ENCODE measurements at regions not wholly inside any gene's neighbourhood (a gene's known extent, or its start where the extent isn't known, plus 50 kb on each side); places are given as distances from the start of the nearest gene placed in this dataset.

DNA sequence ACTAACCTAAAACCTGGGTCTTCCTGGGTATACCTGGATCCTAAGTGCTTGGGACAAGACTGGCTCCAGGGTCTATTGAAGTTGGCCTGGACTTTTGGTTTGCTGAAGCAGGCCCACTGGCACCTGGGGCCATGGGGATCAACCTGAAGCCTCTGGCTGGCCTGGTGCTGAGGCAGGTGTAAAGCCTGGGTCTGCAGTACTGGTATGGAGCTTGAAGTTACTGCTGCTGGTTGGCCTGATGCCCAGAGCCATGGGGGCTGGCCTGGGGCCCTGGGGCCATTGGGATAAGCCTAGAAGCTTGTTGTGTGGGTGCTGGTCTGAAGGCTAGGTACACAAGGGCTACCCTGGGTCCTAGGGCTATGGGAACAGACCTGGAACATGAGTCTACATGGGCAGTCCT, 743.2 kb upstream of the GRIA3 start:
- FAIRE-seq, result no peak
- no peak overlapping the region for H3K27ac ChIP-seq (ENCODE audit: low read depth in 1 of 3, low read length in 2 of 3)
- H3K36me3 ChIP-seq (ENCODE audit: control insufficient read depth in 3 of 3, insufficient read depth in 2 of 3, low read depth in 1 of 3, low read length in 3 of 3), result no peaks in the 10 kb centered on the region
- no peaks in the 10 kb centered on the region for H3K4me1 ChIP-seq (ENCODE audit: control insufficient read depth in 3 of 3, insufficient read depth in 2 of 3, low read depth in 1 of 3, low read length in 2 of 3)
- DNase-seq, result no peak
- no peak overlapping the region for H3K4me3 ChIP-seq (ENCODE audit: low read depth in 1 of 3, low read length in 3 of 3)
- H3K9me3 ChIP-seq (ENCODE audit: control insufficient read depth in 2 of 2, insufficient read depth in 1 of 2, low read depth in 1 of 2, low read length in 1 of 2), result peaks cover 0 to 9% of the 10 kb centered on the region in 2 donors
- H3K27me3 ChIP-seq (ENCODE audit: control insufficient read depth in 3 of 3, insufficient read depth in 3 of 3, low read length in 3 of 3), result no peaks in the 10 kb centered on the region

DNA sequence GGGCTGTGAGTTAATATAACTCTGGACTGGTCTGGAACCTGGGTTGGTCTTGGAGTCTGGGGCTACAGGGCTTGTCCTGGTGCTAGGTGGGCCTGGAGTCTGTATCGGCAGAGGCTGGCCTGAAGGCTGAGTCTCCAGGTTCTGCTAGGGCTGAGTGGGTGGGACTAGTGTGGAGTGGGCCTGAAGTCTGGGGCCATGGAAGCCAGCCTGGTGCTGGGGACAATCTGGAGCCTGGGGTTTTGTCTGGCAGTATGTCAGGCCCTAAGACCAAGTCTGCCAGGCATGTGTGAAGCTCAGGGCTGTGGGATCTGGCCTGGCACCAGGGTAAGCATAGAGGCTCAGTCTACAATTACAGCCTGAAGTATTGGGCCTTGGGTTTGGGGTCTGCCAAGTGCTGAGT, 742.6 kb upstream of the GRIA3 start:
- 83 to 100% (median 98%) methylated on average over 1 of the region's 1 CpG for WGBS, 3 donors
- DNase-seq, result no peak
- no peak for FAIRE-seq

DNA sequence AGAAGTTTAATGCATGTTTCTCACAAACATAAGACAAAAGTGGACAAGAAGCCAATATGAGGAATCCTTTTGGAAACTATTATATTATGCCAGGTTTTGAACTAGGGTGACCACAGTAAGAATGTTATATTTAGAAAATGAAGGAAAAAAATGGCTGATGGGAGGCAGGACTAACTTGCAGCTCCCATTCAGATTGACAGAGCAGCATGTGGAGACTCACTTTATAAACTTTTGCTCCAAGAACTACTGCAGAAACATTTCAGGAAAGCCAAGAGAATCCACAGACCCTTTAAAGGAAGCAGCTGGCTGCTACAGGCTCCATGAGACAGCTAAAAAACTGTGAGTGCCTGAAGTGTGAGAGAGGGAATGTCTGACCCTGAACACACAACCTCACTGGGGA, 738.6 kb upstream of the GRIA3 start:
- Histone ChIP-seq H3K27ac (ENCODE audit: low read depth in 1 of 3, low read length in 2 of 3) (no peak overlapping the region), H3K4me3 (ENCODE audit: low read depth in 1 of 3, low read length in 3 of 3) (no peak overlapping the region), H3K36me3 (ENCODE audit: control insufficient read depth in 3 of 3, insufficient read depth in 2 of 3, low read depth in 1 of 3, low read length in 3 of 3) (no peaks in the 10 kb centered on the region), H3K27me3 (ENCODE audit: control insufficient read depth in 3 of 3, insufficient read depth in 3 of 3, low read length in 3 of 3) (no peaks in the 10 kb centered on the region), H3K4me1 (ENCODE audit: control insufficient read depth in 3 of 3, insufficient read depth in 2 of 3, low read depth in 1 of 3, low read length in 2 of 3) (no peaks in the 10 kb centered on the region), H3K9me3 (ENCODE audit: control insufficient read depth in 2 of 2, insufficient read depth in 1 of 2, low read depth in 1 of 2, low read length in 1 of 2) (peaks cover 0 to 3% of the 10 kb centered on the region in 2 donors)
- no peak for DNase-seq
- no peak for FAIRE-seq

More for the DNA sequence above, 742.6 kb upstream of the GRIA3 start:
- H3K27me3 ChIP-seq (ENCODE audit: control insufficient read depth in 3 of 3, insufficient read depth in 3 of 3, low read length in 3 of 3), result no peaks in the 10 kb centered on the region
- peaks cover 0 to 9% of the 10 kb centered on the region in 2 donors for H3K9me3 ChIP-seq (ENCODE audit: control insufficient read depth in 2 of 2, insufficient read depth in 1 of 2, low read depth in 1 of 2, low read length in 1 of 2)
- no peaks in the 10 kb centered on the region for H3K36me3 ChIP-seq (ENCODE audit: control insufficient read depth in 3 of 3, insufficient read depth in 2 of 3, low read depth in 1 of 3, low read length in 3 of 3)
- no peak overlapping the region for H3K27ac ChIP-seq (ENCODE audit: low read depth in 1 of 3, low read length in 2 of 3)
- H3K4me3 ChIP-seq (ENCODE audit: low read depth in 1 of 3, low read length in 3 of 3), result no peak overlapping the region
- H3K4me1 ChIP-seq (ENCODE audit: control insufficient read depth in 3 of 3, insufficient read depth in 2 of 3, low read depth in 1 of 3, low read length in 2 of 3), result no peaks in the 10 kb centered on the region

DNA sequence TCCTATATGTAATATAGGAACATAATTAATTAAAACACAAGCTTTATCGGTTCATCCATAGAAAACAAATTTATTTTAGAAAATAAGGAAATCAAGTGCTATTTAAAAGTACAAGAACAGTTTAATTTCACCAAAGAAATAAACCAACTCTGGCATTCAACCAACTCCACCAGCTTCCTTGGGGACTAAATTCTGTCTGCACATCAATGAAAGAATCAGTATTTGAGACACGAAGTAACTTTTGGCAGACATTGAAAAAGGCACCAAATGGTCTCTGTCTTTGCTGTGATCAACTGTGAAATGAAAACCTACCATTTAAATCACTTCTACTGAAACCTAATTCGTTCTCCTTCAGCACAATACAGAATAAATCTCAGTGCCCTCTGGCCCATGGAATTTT, 719.7 kb upstream of the GRIA3 start:
- H3K4me1 ChIP-seq (ENCODE audit: control insufficient read depth in 3 of 3, insufficient read depth in 2 of 3, low read depth in 1 of 3, low read length in 2 of 3), result no peaks in the 10 kb centered on the region
- no peak for FAIRE-seq

DNA sequence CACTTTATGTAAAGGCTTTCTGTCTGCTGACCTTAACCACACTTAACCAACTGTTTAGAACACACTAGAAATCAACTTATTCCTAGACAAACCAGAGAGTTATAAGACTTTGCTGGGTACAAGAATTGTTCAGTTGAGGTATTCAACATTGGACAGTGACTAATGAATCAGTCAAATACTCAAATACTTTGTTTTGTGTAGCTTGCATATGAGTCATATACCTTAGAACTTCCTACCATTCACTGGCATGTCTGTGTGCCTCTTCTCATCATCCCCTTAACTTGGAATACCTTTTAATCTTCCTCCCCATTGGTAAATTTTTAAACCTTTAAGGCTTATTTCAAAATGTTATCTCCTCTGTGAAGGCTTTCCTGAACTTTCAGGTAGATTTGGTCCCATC, 708.8 kb upstream of the GRIA3 start:
- no peak for DNase-seq
- no peaks in the 10 kb centered on the region for H3K9me3 ChIP-seq (ENCODE audit: control insufficient read depth in 2 of 2, insufficient read depth in 1 of 2, low read depth in 1 of 2, low read length in 1 of 2)
- no peak for FAIRE-seq
- no peak overlapping the region for H3K4me3 ChIP-seq (ENCODE audit: low read depth in 1 of 3, low read length in 3 of 3)
- H3K27me3 ChIP-seq (ENCODE audit: control insufficient read depth in 3 of 3, insufficient read depth in 3 of 3, low read length in 3 of 3), result no peaks in the 10 kb centered on the region
- H3K4me1 ChIP-seq (ENCODE audit: control insufficient read depth in 3 of 3, insufficient read depth in 2 of 3, low read depth in 1 of 3, low read length in 2 of 3), result no peaks in the 10 kb centered on the region
- H3K36me3 ChIP-seq (ENCODE audit: control insufficient read depth in 3 of 3, insufficient read depth in 2 of 3, low read depth in 1 of 3, low read length in 3 of 3), result no peaks in the 10 kb centered on the region
- H3K27ac ChIP-seq (ENCODE audit: low read depth in 1 of 3, low read length in 2 of 3), result no peak overlapping the region

More for the DNA sequence above, 719.7 kb upstream of the GRIA3 start:
- Histone ChIP-seq H3K9me3 (ENCODE audit: control insufficient read depth in 2 of 2, insufficient read depth in 1 of 2, low read depth in 1 of 2, low read length in 1 of 2) (no peaks in the 10 kb centered on the region), H3K4me3 (ENCODE audit: low read depth in 1 of 3, low read length in 3 of 3) (no peak overlapping the region), H3K36me3 (ENCODE audit: control insufficient read depth in 3 of 3, insufficient read depth in 2 of 3, low read depth in 1 of 3, low read length in 3 of 3) (no peaks in the 10 kb centered on the region), H3K27me3 (ENCODE audit: control insufficient read depth in 3 of 3, insufficient read depth in 3 of 3, low read length in 3 of 3) (no peaks in the 10 kb centered on the region), H3K27ac (ENCODE audit: low read depth in 1 of 3, low read length in 2 of 3) (no peak overlapping the region)
- no peak for DNase-seq
- 48 to 54% (median 52%) methylated on average over 3 of the region's 3 CpGs for WGBS, 3 donors

DNA sequence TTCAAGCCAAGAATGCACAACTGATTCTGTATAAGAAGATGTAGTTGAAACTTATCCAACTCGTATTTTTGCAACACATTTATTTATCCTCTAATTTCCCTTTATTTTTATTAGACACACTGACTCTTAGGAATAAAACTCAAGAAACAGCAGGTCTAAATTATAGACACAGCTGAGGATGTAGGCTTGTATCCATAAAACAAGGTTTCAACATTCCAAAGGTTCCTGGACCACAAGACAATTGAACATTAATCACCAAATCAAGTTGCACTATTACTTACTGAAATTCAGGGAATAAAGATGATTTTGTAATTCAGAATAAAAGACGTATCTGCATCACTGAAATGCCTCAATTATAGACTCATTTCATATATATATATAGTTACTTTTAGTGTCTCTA, 683.5 kb upstream of the GRIA3 start:
- WGBS, 3 donors, result 68 to 75% (median 71%) methylated on average over 2 of the region's 2 CpGs
- Histone ChIP-seq H3K27me3 (ENCODE audit: control insufficient read depth in 3 of 3, insufficient read depth in 3 of 3, low read length in 3 of 3) (no peaks in the 10 kb centered on the region), H3K36me3 (ENCODE audit: control insufficient read depth in 3 of 3, insufficient read depth in 2 of 3, low read depth in 1 of 3, low read length in 3 of 3) (no peaks in the 10 kb centered on the region), H3K9me3 (ENCODE audit: control insufficient read depth in 2 of 2, insufficient read depth in 1 of 2, low read depth in 1 of 2, low read length in 1 of 2) (no peaks in the 10 kb centered on the region), H3K4me3 (ENCODE audit: low read depth in 1 of 3, low read length in 3 of 3) (no peak overlapping the region), H3K27ac (ENCODE audit: low read depth in 1 of 3, low read length in 2 of 3) (no peak overlapping the region), H3K4me1 (ENCODE audit: control insufficient read depth in 3 of 3, insufficient read depth in 2 of 3, low read depth in 1 of 3, low read length in 2 of 3) (no peaks in the 10 kb centered on the region)
- no peak for DNase-seq
- no peak for FAIRE-seq

DNA sequence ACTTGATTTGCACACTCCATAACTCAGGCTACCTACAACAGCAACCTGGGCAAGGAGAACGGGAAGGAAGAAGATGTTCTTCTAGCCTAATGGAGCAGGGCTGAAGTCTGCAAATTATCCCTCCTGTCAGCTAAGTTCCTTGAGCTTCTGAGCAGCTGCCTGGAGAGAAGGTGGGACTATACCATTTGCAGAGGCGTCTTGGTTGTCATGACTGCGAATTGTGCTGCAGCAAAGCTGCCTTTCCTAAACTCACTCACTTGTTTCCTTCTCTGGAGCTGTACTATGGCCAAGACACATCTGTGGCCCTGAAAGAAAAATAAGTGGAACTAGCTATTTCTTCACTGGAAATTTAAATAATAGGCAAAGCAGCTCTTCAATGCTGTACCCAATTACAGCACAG, 682.4 kb upstream of the GRIA3 start:
- no peaks in the 10 kb centered on the region for H3K27me3 ChIP-seq (ENCODE audit: control insufficient read depth in 3 of 3, insufficient read depth in 3 of 3, low read length in 3 of 3)
- FAIRE-seq, result no peak
- no peak for DNase-seq
- H3K27ac ChIP-seq (ENCODE audit: low read depth in 1 of 3, low read length in 2 of 3), result no peak overlapping the region
- no peak overlapping the region for H3K4me3 ChIP-seq (ENCODE audit: low read depth in 1 of 3, low read length in 3 of 3)
- H3K9me3 ChIP-seq (ENCODE audit: control insufficient read depth in 2 of 2, insufficient read depth in 1 of 2, low read depth in 1 of 2, low read length in 1 of 2), result no peaks in the 10 kb centered on the region
- H3K4me1 ChIP-seq (ENCODE audit: control insufficient read depth in 3 of 3, insufficient read depth in 2 of 3, low read depth in 1 of 3, low read length in 2 of 3), result no peaks in the 10 kb centered on the region
- no peaks in the 10 kb centered on the region for H3K36me3 ChIP-seq (ENCODE audit: control insufficient read depth in 3 of 3, insufficient read depth in 2 of 3, low read depth in 1 of 3, low read length in 3 of 3)
- 56 to 80% (median 70%) methylated on average over 3 of the region's 3 CpGs for WGBS, 3 donors

DNA sequence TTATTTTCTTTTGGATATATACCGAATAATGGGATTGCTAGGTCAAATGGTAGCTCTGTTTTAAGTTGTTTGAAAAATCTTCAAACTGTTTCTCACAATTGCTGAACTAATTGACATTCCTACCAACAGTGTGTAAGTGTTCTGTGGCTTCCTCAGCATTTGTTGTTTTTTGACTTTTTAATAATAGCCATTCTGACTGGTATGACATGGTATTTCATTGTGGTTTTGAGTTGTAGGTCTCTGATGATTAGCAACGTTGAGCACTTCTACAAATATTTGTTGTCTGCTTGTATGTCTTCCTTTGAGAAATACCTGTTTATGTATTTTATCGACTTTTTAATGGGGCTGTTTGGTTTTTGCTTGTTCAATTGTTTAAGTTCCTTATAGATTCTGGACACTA, 680.1 kb upstream of the GRIA3 start:
- FAIRE-seq (no peak), DNase-seq (no peak)
- no peak overlapping the region for H3K27ac ChIP-seq (ENCODE audit: low read depth in 1 of 3, low read length in 2 of 3)
- no peaks in the 10 kb centered on the region for H3K9me3 ChIP-seq (ENCODE audit: control insufficient read depth in 2 of 2, insufficient read depth in 1 of 2, low read depth in 1 of 2, low read length in 1 of 2)
- H3K4me3 ChIP-seq (ENCODE audit: low read depth in 1 of 3, low read length in 3 of 3), result no peak overlapping the region
- no peaks in the 10 kb centered on the region for H3K4me1 ChIP-seq (ENCODE audit: control insufficient read depth in 3 of 3, insufficient read depth in 2 of 3, low read depth in 1 of 3, low read length in 2 of 3)
- H3K36me3 ChIP-seq (ENCODE audit: control insufficient read depth in 3 of 3, insufficient read depth in 2 of 3, low read depth in 1 of 3, low read length in 3 of 3), result no peaks in the 10 kb centered on the region
- 46 to 65% (median 48%) methylated on average over 3 of the region's 3 CpGs for WGBS, 3 donors
- H3K27me3 ChIP-seq (ENCODE audit: control insufficient read depth in 3 of 3, insufficient read depth in 3 of 3, low read length in 3 of 3), result no peaks in the 10 kb centered on the region

DNA sequence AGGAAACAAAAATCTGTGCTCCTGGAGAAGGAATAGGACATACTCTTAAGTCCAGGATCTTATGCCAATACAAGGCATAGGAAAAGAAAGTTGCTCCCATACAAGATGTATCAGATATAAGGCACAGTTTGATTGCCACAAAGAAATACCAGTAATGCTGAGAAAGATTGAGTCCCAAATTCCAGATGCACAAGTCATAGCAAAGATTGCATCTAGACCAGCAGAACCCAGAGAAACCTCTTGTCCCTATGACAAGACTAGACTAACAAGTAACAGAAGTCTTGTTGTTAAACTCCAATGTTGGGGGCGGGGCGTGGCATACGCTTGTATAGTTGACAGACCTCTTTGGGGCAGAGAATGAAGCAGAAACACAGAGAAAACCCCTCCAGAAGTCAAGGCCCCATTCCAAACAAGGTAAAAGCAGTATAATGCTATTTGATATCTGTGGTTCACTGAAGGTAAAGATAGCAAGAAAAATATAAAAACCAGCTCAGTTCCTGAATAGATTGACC, 671.5 kb upstream of the GRIA3 start:
- DNase-seq (no peak), FAIRE-seq (no peak)
- Histone ChIP-seq H3K27ac (ENCODE audit: low read depth in 1 of 3, low read length in 2 of 3) (no peak overlapping the region), H3K9me3 (ENCODE audit: control insufficient read depth in 2 of 2, insufficient read depth in 1 of 2, low read depth in 1 of 2, low read length in 1 of 2) (no peaks in the 10 kb centered on the region), H3K27me3 (ENCODE audit: control insufficient read depth in 3 of 3, insufficient read depth in 3 of 3, low read length in 3 of 3) (no peaks in the 10 kb centered on the region), H3K4me3 (ENCODE audit: low read depth in 1 of 3, low read length in 3 of 3) (no peak overlapping the region), H3K36me3 (ENCODE audit: control insufficient read depth in 3 of 3, insufficient read depth in 2 of 3, low read depth in 1 of 3, low read length in 3 of 3) (no peaks in the 10 kb centered on the region), H3K4me1 (ENCODE audit: control insufficient read depth in 3 of 3, insufficient read depth in 2 of 3, low read depth in 1 of 3, low read length in 2 of 3) (no peaks in the 10 kb centered on the region)
- 71 to 94% (median 80%) methylated on average over 3 of the region's 3 CpGs for WGBS, 3 donors
